B cell (primary cell): ENCODE measurements at regions not wholly inside any gene's neighbourhood (a gene's known extent, or its start where the extent isn't known, plus 50 kb on each side); places are given as distances from the start of the nearest gene placed in this dataset. TPM values are rescaled to one million over a fixed set of nuclear protein-coding genes. Genes with fewer than 3 reads are reported as not detected.

ENCODE experiments used
- small RNA-seq: library from RNA; depleted of rRNA; stranded (forward); fragments of <200 nt; gene quantifications from one replicate; pipeline ENCODE3, GENCODE V24; 2012; ENCODE audit warnings: low replicate concordance, low read depth; ENCODE audit not compliant: insufficient read length

Small RNA genes in the stretch of these regions (small RNA-seq; reads per million reads assigned to genes)
- not detected for gene SRIP1
